Keratinocyte (primary cell): ENCODE measurements at regions not wholly inside any gene's neighbourhood (a gene's known extent, or its start where the extent isn't known, plus 50 kb on each side); places are given as distances from the start of the nearest gene placed in this dataset.

Experiments used
- DNase-seq: peaks from one replicate; pipeline ENCODE4 v3.0.0-alpha.2; 2011; ENCODE audit warnings: low read depth, missing footprints, low spot score
- FAIRE-seq: peaks from 2 replicates; lab custom pipeline; 2011; peaks lifted over from hg19 to GRCh38; lab: Jason Lieb, UNC
- H2AFZ ChIP-seq: 2 replicates; pipeline ENCODE4 v1.6.0; 2012; ENCODE audit warnings: low read length, control low read depth, inconsistent platforms; ENCODE audit not compliant: control insufficient read depth
- H3K27ac ChIP-seq: 2 replicates; pipeline ENCODE4 v1.5.1; 2011; ENCODE audit warnings: low read length; ENCODE audit not compliant: control insufficient read depth, insufficient read depth
- H3K27me3 ChIP-seq: 3 replicates; pipeline ENCODE4 v1.6.0; 2011; ENCODE audit warnings: low read length; ENCODE audit not compliant: control insufficient read depth, insufficient read depth; ENCODE audit errors: extremely low read depth
- H3K36me3 ChIP-seq, 2 experiments: 2 replicates in 1 of 2; 3 replicates in 1 of 2; pipeline ENCODE4 v1.5.1; 2011; ENCODE audit warnings: low read length in 2 of 2, mild to moderate bottlenecking in 1 of 2; ENCODE audit not compliant: control insufficient read depth in 2 of 2, insufficient read depth in 2 of 2; ENCODE audit errors: extremely low read depth in 1 of 2
- H3K4me1 ChIP-seq: 3 replicates; pipeline ENCODE4 v1.5.1; 2011; ENCODE audit warnings: low read length; ENCODE audit not compliant: control insufficient read depth, insufficient read depth; ENCODE audit errors: extremely low read depth
- H3K4me2 ChIP-seq: 3 replicates; pipeline ENCODE4 v1.6.0; 2011; ENCODE audit warnings: low read depth, low read length; ENCODE audit not compliant: control insufficient read depth, insufficient read depth; ENCODE audit errors: extremely low read depth
- H3K4me3 ChIP-seq, 3 experiments: fragments of 200-600 bp in 1 of 3; sonication (generic) in 1 of 3; 2 replicates in 2 of 3; 3 replicates in 1 of 3; pipeline ENCODE4 v1.5.1; 2011 to 2016; ENCODE audit warnings: low read length in 3 of 3, mild to moderate bottlenecking in 3 of 3, control low read depth in 2 of 3, inconsistent platforms in 1 of 3, low read depth in 1 of 3, mixed read lengths in 1 of 3, mixed run types in 1 of 3, moderate library complexity in 1 of 3; ENCODE audit not compliant: control insufficient read depth in 2 of 3, insufficient read depth in 2 of 3; ENCODE audit errors: extremely low read depth in 1 of 3
- H3K79me2 ChIP-seq: 2 replicates; pipeline ENCODE4 v1.6.0; 2012; ENCODE audit warnings: low read length; ENCODE audit not compliant: control insufficient read depth, insufficient read depth
- H3K9ac ChIP-seq: 3 replicates; pipeline ENCODE4 v1.6.0; 2011; ENCODE audit warnings: low read length; ENCODE audit not compliant: control insufficient read depth, insufficient read depth; ENCODE audit errors: extremely low read depth
- H3K9me1 ChIP-seq: 3 replicates; pipeline ENCODE4 v1.6.0; 2011; ENCODE audit warnings: low read length; ENCODE audit not compliant: control insufficient read depth, insufficient read depth; ENCODE audit errors: extremely low read depth
- H3K9me3 ChIP-seq: 2 replicates; pipeline ENCODE4 v1.5.1; 2012; ENCODE audit warnings: low read depth, low read length; ENCODE audit not compliant: control insufficient read depth
- H4K20me1 ChIP-seq: 3 replicates; pipeline ENCODE4 v1.6.0; 2011; ENCODE audit warnings: low read length; ENCODE audit not compliant: control insufficient read depth, insufficient read depth; ENCODE audit errors: extremely low read depth
- CTCF ChIP-seq, 3 experiments: IDR thresholded peaks in 1 of 3; conservative IDR thresholded peaks in 1 of 3; optimal IDR thresholded peaks in 1 of 3; 2 replicates in 2 of 3; 3 replicates in 1 of 3; pipeline versions ENCODE3 to v1.5.1; 2011; ENCODE audit warnings: low read length in 3 of 3, mild to moderate bottlenecking in 3 of 3, moderate library complexity in 2 of 3, control low read depth in 1 of 3, inconsistent platforms in 1 of 3; ENCODE audit not compliant: insufficient read depth in 2 of 3; ENCODE audit errors: extremely low read depth in 1 of 3
- EZH2 ChIP-seq: IDR thresholded peaks from one replicate; pipeline ENCODE4 v1.6.1; 2012; ENCODE audit warnings: inconsistent platforms, mild to moderate bottlenecking, low read length, moderate library complexity
- dilution Hi-C: fragments of 300-500 bp; cut with MboI; formaldehyde crosslinking; loops from one replicate; pipeline ENCODE4 v1.7.0; 2020; ENCODE audit warnings: low sequenced_read_pairs; ENCODE audit not compliant: extremely low pct_ligation_motif_present

GRCh38 chr11:42849362-42849761 is 462.4 kb upstream of the API5 start:
- no peaks in the 10 kb centered on the region for H3K36me3 ChIP-seq
- H3K9ac ChIP-seq, result no peak overlapping the region
- H3K79me2 ChIP-seq, result no peaks in the 10 kb centered on the region
- TF ChIP-seq EZH2, result no peak
- no peak for TF ChIP-seq CTCF (optimal IDR thresholded peaks at IDR 0.05 in 1 of 3, IDR thresholded peaks at IDR 0.05 in 1 of 3, conservative IDR thresholded peaks at IDR 0.05 in 1 of 3; ENCODE audit: extremely low read depth in 1 of 3, insufficient read depth in 2 of 3, low read length in 3 of 3)
- DNase-seq, result no peak
- no peaks in the 10 kb centered on the region for H3K9me3 ChIP-seq
- H3K4me3 ChIP-seq, result no peak overlapping the region
- H3K27ac ChIP-seq, result no peak overlapping the region
- H3K9me1 ChIP-seq, result no peaks in the 10 kb centered on the region
- H3K4me1 ChIP-seq, result no peaks in the 10 kb centered on the region
- no peak for FAIRE-seq
- no peaks in the 10 kb centered on the region for H3K27me3 ChIP-seq
- no peak overlapping the region for H2AFZ ChIP-seq
- no peaks in the 10 kb centered on the region for H4K20me1 ChIP-seq
- dilution Hi-C loops, result no loop called here
- H3K4me2 ChIP-seq, result no peak overlapping the region

DNA sequence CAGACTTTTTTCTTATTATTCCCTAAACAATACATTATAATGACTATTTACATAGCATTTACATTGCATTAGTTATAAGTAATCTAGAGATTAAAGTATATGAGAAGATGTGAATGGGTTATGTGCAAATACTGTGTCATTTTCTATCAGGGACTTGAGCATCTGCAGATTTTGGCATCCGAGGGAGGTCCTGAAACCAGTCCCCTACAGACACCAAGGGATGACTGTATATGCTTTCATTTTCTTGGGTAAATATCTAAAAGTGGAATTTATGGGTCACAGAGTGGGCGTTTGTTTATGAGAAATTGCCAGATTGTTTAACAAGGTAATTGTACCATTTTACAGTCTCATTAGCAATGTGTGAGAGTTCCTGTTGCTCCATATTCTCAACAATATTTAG is 454.5 kb upstream of the API5 start:
- no peak overlapping the region for H3K4me2 ChIP-seq
- dilution Hi-C loops, result no loop called here

More for the DNA sequence above, 454.5 kb upstream of the API5 start:
- TF ChIP-seq EZH2 (no peak), CTCF (optimal IDR thresholded peaks at IDR 0.05 in 1 of 3, IDR thresholded peaks at IDR 0.05 in 1 of 3, conservative IDR thresholded peaks at IDR 0.05 in 1 of 3; ENCODE audit: extremely low read depth in 1 of 3, insufficient read depth in 2 of 3, low read length in 3 of 3) (no peak)
- no peaks in the 10 kb centered on the region for H3K27me3 ChIP-seq
- H3K79me2 ChIP-seq, result no peaks in the 10 kb centered on the region
- FAIRE-seq (no peak), DNase-seq (no peak)
- H3K9ac ChIP-seq, result no peak overlapping the region
- H4K20me1 ChIP-seq, result no peaks in the 10 kb centered on the region
- H2AFZ ChIP-seq, result no peak overlapping the region
- no peaks in the 10 kb centered on the region for H3K4me1 ChIP-seq
- H3K9me1 ChIP-seq, result no peaks in the 10 kb centered on the region
- H3K36me3 ChIP-seq, result no peaks in the 10 kb centered on the region
- no peak overlapping the region for H3K4me3 ChIP-seq
- no peak overlapping the region for H3K27ac ChIP-seq
- H3K9me3 ChIP-seq, result no peaks in the 10 kb centered on the region
